ENCODE measurements at regions not wholly inside any gene's neighbourhood (a gene's known extent, or its start where the extent isn't known, plus 50 kb on each side); places are given as distances from the start of the nearest gene placed in this dataset.

DNA sequence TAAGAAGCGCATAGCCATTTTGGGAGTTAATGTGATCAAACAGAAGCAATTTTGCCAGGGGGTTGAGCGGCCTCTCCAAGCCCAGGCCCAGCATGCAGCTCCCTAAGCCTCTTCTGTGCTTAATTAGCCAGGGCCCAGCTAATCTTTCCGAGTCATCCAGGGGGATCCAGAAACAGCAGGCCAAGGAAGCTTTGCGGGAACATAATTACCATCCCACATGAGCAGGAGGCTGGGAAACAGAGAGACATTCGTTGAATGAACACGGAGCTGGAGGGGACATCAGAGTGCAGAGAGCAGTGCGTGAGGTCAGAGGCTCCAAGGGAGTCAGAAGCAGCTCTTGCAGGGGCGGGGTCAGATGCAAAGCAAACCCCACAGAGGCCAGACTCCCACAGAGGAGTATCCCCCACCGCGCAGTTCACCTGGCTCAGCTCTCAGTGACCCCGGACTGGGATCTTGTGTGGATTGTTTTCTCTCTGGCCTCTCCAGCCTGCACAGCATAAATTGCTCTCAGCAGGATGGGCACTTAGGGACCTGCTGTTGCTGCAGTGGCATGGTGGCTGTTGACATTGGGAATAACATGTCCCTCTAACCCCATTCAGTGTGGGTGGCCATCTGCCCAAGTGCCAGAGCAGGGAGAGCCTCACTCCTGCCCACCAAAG, 657.4 kb downstream of the AJAP1 start:
- H3K4me3 ChIP-seq (ENCODE audit: low read length), result no peak overlapping the region
- no peak for DNase-seq (ENCODE audit: low read depth)
- TF ChIP-seq CTCF (IDR thresholded peaks at IDR 0.05; ENCODE audit: insufficient read depth, low read depth, low read length, missing control alignments), result no peak

GRCh38 chr1:5311147-5311546, 656.7 kb downstream of the AJAP1 start:
- DNase-seq (ENCODE audit: low read depth), result no peak
- no peak for TF ChIP-seq CTCF (IDR thresholded peaks at IDR 0.05; ENCODE audit: insufficient read depth, low read depth, low read length, missing control alignments)
- no peak overlapping the region for H3K4me3 ChIP-seq (ENCODE audit: low read length)

DNA sequence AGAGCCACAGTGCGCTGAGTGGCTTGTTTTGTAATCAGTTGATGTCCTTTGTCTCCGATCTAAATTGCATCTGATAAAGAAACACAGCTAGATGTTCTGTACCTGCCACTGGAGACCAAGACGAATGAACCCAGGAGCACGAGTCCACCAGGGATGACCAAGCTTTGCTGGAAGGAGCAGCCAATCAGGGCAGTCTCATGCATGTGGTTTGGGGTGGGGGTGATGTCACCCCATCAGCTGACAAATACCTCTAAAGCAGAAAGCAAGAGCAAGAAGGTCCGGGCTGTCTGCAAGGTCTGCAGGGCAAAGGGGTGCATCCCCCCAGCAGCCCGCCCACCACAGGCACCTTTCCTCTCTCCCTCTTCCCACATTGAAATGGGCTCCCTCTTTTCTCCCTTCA, 653.8 kb downstream of the AJAP1 start:
- no peak for TF ChIP-seq CTCF (IDR thresholded peaks at IDR 0.05; ENCODE audit: insufficient read depth, low read depth, low read length, missing control alignments)
- DNase-seq (ENCODE audit: low read depth), result no peak
- H3K4me3 ChIP-seq (ENCODE audit: low read length), result no peak overlapping the region

- H3K4me3 ChIP-seq (ENCODE audit: low read length), result no peak overlapping the region
- TF ChIP-seq CTCF (IDR thresholded peaks at IDR 0.05; ENCODE audit: insufficient read depth, low read depth, low read length, missing control alignments), result no peak
- no peak for DNase-seq (ENCODE audit: low read depth)
Measured at GRCh38 chr1:5304702-5305101, 650.3 kb downstream of the AJAP1 start.

DNA sequence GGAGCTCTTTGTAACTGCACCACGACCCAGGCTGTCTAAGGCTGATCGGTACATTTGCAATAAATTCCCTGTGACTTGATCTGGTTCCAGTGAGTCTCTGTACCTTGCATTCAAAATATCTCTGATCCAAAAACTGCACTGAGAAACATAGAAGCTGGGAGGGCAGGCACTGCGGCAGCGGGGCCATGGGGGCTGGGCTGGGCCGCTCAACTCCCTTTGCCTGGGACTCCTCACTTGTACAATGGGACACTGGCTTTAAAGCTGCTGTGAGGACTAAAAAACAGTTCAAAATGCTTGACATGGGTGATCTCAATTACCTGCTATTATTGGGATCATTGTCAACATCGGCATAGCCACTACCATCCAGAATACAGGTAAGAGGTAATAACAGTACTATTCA, 644.0 kb downstream of the AJAP1 start:
- no peak for TF ChIP-seq CTCF (IDR thresholded peaks at IDR 0.05; ENCODE audit: insufficient read depth, low read depth, low read length, missing control alignments)
- no peak overlapping the region for H3K4me3 ChIP-seq (ENCODE audit: low read length)
- no peak for DNase-seq (ENCODE audit: low read depth)

DNA sequence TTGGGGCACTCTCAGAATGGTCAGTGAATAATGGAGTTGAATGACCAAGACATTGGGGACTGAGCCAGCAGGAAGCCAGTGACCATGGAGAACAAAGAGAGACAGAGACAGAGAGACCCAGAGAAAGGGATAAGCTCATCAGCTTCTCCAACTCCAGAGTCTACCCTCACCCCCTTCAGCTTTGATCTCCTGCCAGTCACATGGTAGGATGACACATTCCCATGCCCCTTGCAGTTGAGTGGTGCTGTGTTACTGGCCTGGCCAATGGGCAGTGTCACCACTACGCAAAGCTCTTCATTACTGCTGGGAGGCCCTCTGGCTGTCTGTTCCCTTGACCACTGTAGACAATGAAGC, 643.5 kb downstream of the AJAP1 start:
- no peak for TF ChIP-seq CTCF (IDR thresholded peaks at IDR 0.05; ENCODE audit: insufficient read depth, low read depth, low read length, missing control alignments)
- H3K4me3 ChIP-seq (ENCODE audit: low read length), result no peak overlapping the region
- no peak for DNase-seq (ENCODE audit: low read depth)

GRCh38 chr1:5297180-5297885, 642.9 kb downstream of the AJAP1 start:
- TF ChIP-seq CTCF (IDR thresholded peaks at IDR 0.05; ENCODE audit: insufficient read depth, low read depth, low read length, missing control alignments), result no peak
- H3K4me3 ChIP-seq (ENCODE audit: low read length), result no peak overlapping the region
- no peak for DNase-seq (ENCODE audit: low read depth)
